Psoas muscle (tissue), 7 donors: ENCODE measurements at regions not wholly inside any gene's neighbourhood (a gene's known extent, or its start where the extent isn't known, plus 50 kb on each side); places are given as distances from the start of the nearest gene placed in this dataset.
"Not testable (repeated sequence)": the region's sequence is repeated elsewhere in the genome, so short reads cannot be mapped to it uniquely, and the experiment has no call there.

ENCODE experiments used
- ATAC-seq, 4 donors: fragments of 200-7000 bp; cut with Tn5 transposase; one replicate each; pipeline ENCODE4 v1.9.1; 2020; ENCODE audit warnings: moderate library complexity in 3 of 4, mild to moderate bottlenecking in 2 of 4
- DNase-seq, 2 donors: peaks; one replicate each; pipeline ENCODE4 v3.0.0-alpha.2; 2020
- H3K27ac ChIP-seq: fragments of 200-600 bp; one replicate; pipeline ENCODE4 v1.8.0; 2022
- H3K27me3 ChIP-seq, 3 donors: fragments of 200-600 bp in 1 of 3; one replicate each; pipeline versions ENCODE4 v1.6.1 to v1.8.0; 2013 to 2022; ENCODE audit warnings: low read length in 2 of 3, mild to moderate bottlenecking in 2 of 3, moderate library complexity in 1 of 3; ENCODE audit not compliant: insufficient read depth in 3 of 3
- H3K36me3 ChIP-seq, 2 donors: fragments of 200-600 bp in 1 of 2; one replicate each; pipeline versions ENCODE4 v1.6.1 to v1.8.0; 2013 to 2022; ENCODE audit warnings: low read depth in 1 of 2, mild to moderate bottlenecking in 1 of 2, moderate library complexity in 1 of 2; ENCODE audit not compliant: insufficient read depth in 1 of 2
- H3K4me1 ChIP-seq: fragments of 200-600 bp; one replicate; pipeline ENCODE4 v1.8.0; 2022
- H3K4me3 ChIP-seq: fragments of 200-600 bp; one replicate; pipeline ENCODE4 v1.8.0; 2022; ENCODE audit warnings: mild to moderate bottlenecking
- H3K9me3 ChIP-seq: fragments of 200-600 bp; one replicate; pipeline ENCODE4 v1.8.0; 2022
- CTCF ChIP-seq: fragments of 200-600 bp; IDR thresholded peaks from one replicate; pipeline ENCODE4 v1.8.0; 2022; ENCODE audit warnings: antibody characterized with exemption
- WGBS, 3 donors: extraction: QIAGEN DNeasy Blood & Tissue Kit; methylation state at CpG; one replicate each; pipeline versions ENCODE4 v1.1.6 to v1.1.7; 2013; 5-methylcytosine and 5-hydroxymethylcytosine counted together
- intact Hi-C, 2 donors: fragments of 100-400 bp; cut with DNase I; formaldehyde crosslinking; loops; one replicate each; pipeline versions ENCODE4 v1.11.0 to v1.14.2; 2022
- donor health status: healthy with polysubstance abuse.
- donor health status: DM: no; HTN: no; CAD: no; lungs with moderate emphysema.
- donor health status: Bipolar disorder and iron deficiency.
- donor health status: healthy.
- donor health status: DM: yes; HTN: yes; CAD: no.
- donor health status: DM: no; HTN: no; CAD: no.
- donor health status: DM: yes; HTN: yes; CAD: no.

- Histone ChIP-seq H3K4me3 (no peak overlapping the region), H3K9me3 (peaks cover 11% of the 10 kb centered on the region), H3K27me3 (no peaks in the 10 kb centered on the region), H3K36me3 (no peaks in the 10 kb centered on the region), H3K4me1 (no peaks in the 10 kb centered on the region), H3K27ac (no peak overlapping the region)
- ATAC-seq: no peak
- WGBS, 3 donors: 82 to 94% (median 89%) methylated on average over 3 of the region's 3 CpGs
- DNase-seq: no peak
- intact Hi-C loops: no loop called here
- TF ChIP-seq CTCF: no peak
These were observed 455.5 kb downstream of the PLPP3 start for GRCh38 chr1:56123826-56124225.

GRCh38 chr1:56123421-56123820 is 455.9 kb downstream of the PLPP3 start:
- ATAC-seq: no peak
- H3K4me3 ChIP-seq: no peak overlapping the region
- intact Hi-C loops: no loop called here
- H3K36me3 ChIP-seq: no peaks in the 10 kb centered on the region
- H3K9me3 ChIP-seq: peaks cover 11% of the 10 kb centered on the region
- TF ChIP-seq CTCF: no peak
- no peak overlapping the region for H3K27ac ChIP-seq
- no peaks in the 10 kb centered on the region for H3K4me1 ChIP-seq
- DNase-seq: no peak
- no peaks in the 10 kb centered on the region for H3K27me3 ChIP-seq

GRCh38 chr1:56120021-56120420 is 459.3 kb downstream of the PLPP3 start:
- Histone ChIP-seq H3K4me1 (no peaks in the 10 kb centered on the region), H3K27me3 (no peaks in the 10 kb centered on the region), H3K36me3 (no peaks in the 10 kb centered on the region), H3K4me3 (no peak overlapping the region), H3K27ac (no peak overlapping the region), H3K9me3 (peaks cover 11% of the 10 kb centered on the region)
- TF ChIP-seq CTCF: no peak
- intact Hi-C loops: no loop called here
- 35 to 52% (median 51%) methylated on average over 2 of the region's 2 CpGs for WGBS, 3 donors
- DNase-seq: no peak
- peak in 3 of 4 donors; percentile 19 to 84 (median 48) for ATAC-seq

GRCh38 chr1:56118676-56119075 is 460.7 kb downstream of the PLPP3 start:
- H3K27ac ChIP-seq, ATAC-seq, intact Hi-C loops, H3K4me1 ChIP-seq, H3K36me3 ChIP-seq, H3K27me3 ChIP-seq, DNase-seq, H3K4me3 ChIP-seq: not testable (repeated sequence)
- WGBS, 3 donors: 96 to 100% (median 97%) methylated on average over 4 of the region's 4 CpGs
- H3K9me3 ChIP-seq: peaks cover 11% of the 10 kb centered on the region

GRCh38 chr1:56115701-56116100 is 463.7 kb downstream of the PLPP3 start:
- H3K36me3 ChIP-seq: no peaks in the 10 kb centered on the region
- TF ChIP-seq CTCF: no peak
- intact Hi-C loops: no loop called here
- 95 to 96% (median 95%) methylated on average over 3 of the region's 3 CpGs for WGBS, 3 donors
- H3K27me3 ChIP-seq: no peaks in the 10 kb centered on the region
- H3K9me3 ChIP-seq: peaks cover 7% of the 10 kb centered on the region
- ATAC-seq (no peak), DNase-seq (no peak)
- no peak overlapping the region for H3K4me3 ChIP-seq
- no peak overlapping the region for H3K27ac ChIP-seq
- H3K4me1 ChIP-seq: no peaks in the 10 kb centered on the region
